Keratinocyte (primary cell): ENCODE measurements at regions not wholly inside any gene's neighbourhood (a gene's known extent, or its start where the extent isn't known, plus 50 kb on each side); places are given as distances from the start of the nearest gene placed in this dataset.

Experiments
- CTCF ChIP-seq, 3 experiments: IDR thresholded peaks in 1 of 3; conservative IDR thresholded peaks in 1 of 3; optimal IDR thresholded peaks in 1 of 3; 2 replicates in 2 of 3; 3 replicates in 1 of 3; pipeline versions ENCODE3 to v1.5.1; 2011; ENCODE audit warnings: low read length in 3 of 3, mild to moderate bottlenecking in 3 of 3, moderate library complexity in 2 of 3, control low read depth in 1 of 3, inconsistent platforms in 1 of 3; ENCODE audit not compliant: insufficient read depth in 2 of 3; ENCODE audit errors: extremely low read depth in 1 of 3
- EZH2 ChIP-seq: IDR thresholded peaks from one replicate; pipeline ENCODE4 v1.6.1; 2012; ENCODE audit warnings: inconsistent platforms, mild to moderate bottlenecking, low read length, moderate library complexity

GRCh38 chr5:89064054-89064453, 181.1 kb upstream of the MEF2C start:
- TF ChIP-seq CTCF (optimal IDR thresholded peaks at IDR 0.05 in 1 of 3, IDR thresholded peaks at IDR 0.05 in 1 of 3, conservative IDR thresholded peaks at IDR 0.05 in 1 of 3; ENCODE audit: extremely low read depth in 1 of 3, insufficient read depth in 2 of 3, low read length in 3 of 3), result no peak
- TF ChIP-seq EZH2, result no peak
